ENCODE measurements at regions not wholly inside any gene's neighbourhood (a gene's known extent, or its start where the extent isn't known, plus 50 kb on each side); places are given as distances from the start of the nearest gene placed in this dataset.
"Not testable (repeated sequence)": the region's sequence is repeated elsewhere in the genome, so short reads cannot be mapped to it uniquely, and the experiment has no call there.

GRCh38 chr17:30602396-30602795, 125.2 kb downstream of the GOSR1 start:
- not testable (repeated sequence) for TF ChIP-seq CTCF (IDR thresholded peaks at IDR 0.05; ENCODE audit: low read length); EZH2phosphoT487 (IDR thresholded peaks at IDR 0.05; ENCODE audit: low read length); EZH2 (optimal IDR thresholded peaks at IDR 0.05; ENCODE audit: low read depth, low read length)

All from MM.1S (cell line).